Stimulated activated CD4-positive, alpha-beta T cell treated with anti-CD3 and anti-CD28 coated beads, Interleukin-15, amount 100 ng/mL, for 1 hour (primary cell): ENCODE measurements at regions not wholly inside any gene's neighbourhood (a gene's known extent, or its start where the extent isn't known, plus 50 kb on each side); places are given as distances from the start of the nearest gene placed in this dataset.

Experiments
- DNase-seq, 2 donors: peaks; one replicate each; pipeline ENCODE4 v3.0.0-alpha.2; 2020; ENCODE audit warnings: low read depth in 1 of 2, low spot score in 1 of 2

DNA sequence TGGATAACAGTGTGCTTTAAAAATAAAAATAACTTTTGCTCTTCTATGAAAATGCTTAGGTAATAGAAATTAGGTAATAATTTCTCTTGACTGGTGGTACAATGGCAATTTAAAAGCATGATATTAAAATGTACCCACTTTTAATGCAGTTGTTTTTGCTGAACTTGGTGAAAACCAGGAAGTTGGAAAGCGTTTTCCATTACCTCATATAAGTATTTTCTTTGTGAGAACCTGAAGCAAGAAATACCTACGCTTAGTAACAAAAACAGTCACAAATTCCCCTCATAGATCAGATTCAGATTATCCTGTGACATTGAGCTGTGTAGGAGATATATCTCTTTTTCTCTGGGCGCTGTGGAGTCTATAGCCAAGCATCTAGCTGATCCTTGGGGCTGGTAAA is 689.0 kb upstream of the FZD8 start:
- DNase-seq = no peak

DNA sequence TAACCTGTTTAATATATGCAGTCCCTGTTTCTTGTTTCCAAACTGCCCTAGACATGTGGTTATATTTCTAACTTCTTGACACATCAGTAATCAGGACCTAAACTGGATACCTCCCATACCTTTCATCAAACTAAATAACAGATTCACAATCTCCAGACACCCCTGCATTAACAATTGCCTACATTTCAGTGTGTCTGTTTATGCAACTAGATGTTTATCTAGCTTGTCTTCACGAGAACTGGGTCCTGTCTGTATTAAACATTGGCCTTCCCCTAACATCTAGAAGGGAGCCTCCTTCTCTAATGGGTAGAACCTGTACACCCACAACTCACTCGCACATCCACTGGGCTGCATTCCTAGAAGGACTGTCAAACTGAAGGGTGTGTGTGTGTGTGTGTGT is 683.7 kb upstream of the FZD8 start:
- DNase-seq = no peak

DNA sequence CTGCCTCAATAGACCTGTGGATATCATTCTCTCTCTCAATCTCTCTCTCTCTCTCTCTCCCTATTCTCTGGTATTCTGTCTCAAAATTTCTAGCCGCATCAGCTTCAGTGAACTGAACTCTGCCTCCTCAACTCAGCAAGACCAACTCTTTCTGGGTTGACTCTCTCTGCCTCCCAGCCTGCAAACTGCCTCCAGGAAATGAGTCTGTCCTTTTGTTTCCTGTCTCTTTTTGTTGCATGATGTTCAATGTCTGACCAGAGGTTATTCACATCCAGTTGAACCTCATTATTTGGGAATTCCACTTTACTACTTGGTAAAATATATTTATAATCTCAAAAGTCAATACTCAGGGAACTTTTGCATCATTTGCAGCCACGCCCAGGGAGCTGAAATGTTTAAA is 682.7 kb upstream of the FZD8 start:
- DNase-seq = no peak

DNA sequence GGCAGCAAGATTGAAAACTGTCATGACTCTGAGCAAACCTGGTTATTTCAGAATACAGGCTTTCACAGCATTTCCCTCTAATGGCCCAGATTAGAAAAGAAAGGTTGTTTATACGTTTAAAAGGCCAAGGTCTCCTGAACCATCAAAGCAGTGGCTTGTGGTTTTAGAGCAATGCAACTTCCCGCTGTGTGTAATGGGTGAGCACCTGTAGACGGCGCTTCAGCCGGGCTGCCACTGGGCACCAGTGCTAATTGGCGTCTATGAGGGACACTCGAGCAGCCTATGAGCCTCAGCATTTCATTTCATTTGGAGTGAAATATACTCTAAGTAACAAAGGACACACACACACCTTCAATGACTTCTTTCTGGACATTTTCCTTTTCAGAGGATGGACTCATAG is 671.0 kb upstream of the FZD8 start:
- no peak for DNase-seq

DNA sequence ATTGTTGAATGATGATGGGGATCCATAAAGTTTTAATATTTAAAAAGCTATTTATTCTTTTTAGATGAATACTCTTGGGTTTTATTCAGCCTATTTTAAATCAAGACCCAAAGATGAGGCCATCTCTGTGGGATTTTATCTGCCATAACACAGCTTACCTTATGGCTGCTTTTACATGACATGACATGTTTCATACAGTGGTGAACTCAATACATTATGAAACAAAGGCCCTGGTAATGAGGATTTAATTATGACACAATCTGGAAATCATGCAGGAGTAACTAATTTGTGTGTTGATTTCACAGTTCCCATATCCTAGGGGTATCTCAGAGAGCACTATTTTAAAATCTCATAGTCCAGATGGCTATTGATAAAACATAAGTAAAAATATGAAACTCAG is 661.8 kb upstream of the FZD8 start:
- no peak for DNase-seq

DNA sequence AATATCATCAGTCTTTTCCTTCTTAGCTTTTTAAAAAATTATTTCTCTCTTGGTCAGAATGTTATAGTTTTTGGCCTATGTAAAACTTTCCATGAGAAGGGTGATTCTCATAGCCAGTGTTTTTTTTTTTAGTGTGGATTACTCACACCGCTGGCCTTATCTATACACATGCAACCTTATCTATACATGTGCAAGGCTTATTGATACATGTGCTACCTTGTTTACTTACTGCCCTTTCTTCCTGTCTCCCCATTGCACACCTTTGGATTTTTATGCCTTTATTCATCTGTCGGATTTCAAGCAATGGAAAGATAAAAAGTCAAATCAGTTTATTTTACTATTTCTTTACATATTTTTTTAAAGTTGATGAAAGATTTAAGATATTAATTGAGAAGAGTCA is 660.0 kb upstream of the FZD8 start:
- DNase-seq = no peak

DNA sequence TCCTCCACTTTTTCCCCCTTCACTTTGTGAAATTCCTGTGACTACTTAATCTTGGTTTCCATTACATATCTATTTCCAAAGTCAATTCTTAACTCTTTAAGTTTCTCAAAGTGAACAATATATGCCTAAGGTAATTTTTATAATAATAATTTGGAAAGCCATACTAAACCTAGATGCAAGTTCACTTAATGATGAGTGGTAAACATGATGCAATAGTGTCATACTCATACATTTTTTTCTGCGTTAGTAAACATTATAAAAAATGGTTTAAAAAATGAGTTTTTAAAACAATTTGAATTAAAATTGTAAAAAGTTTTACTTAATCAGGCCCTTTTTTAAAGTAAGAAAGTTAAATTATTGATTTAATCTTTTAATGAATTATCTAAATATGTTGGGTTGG is 659.4 kb upstream of the FZD8 start:
- no peak for DNase-seq

DNA sequence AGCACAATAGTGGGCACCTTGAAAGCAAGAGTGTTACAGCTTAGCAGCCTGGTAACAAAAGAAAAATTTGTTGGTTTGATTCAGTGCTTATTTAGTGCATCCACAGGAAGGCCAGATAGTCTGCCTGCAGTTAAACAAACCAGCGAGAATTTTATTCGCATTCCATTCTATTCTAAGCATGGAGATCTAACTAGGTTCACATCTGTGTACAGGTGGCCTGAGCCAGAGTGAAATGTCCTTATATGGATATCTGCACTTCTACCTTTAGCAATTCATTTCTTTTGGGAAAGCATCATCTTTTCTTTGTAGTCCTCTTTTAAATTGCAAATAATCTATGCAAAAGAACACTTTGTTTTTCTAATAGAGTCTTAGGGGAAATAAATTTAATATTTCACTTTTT is 659.0 kb upstream of the FZD8 start:
- DNase-seq = no peak

DNA sequence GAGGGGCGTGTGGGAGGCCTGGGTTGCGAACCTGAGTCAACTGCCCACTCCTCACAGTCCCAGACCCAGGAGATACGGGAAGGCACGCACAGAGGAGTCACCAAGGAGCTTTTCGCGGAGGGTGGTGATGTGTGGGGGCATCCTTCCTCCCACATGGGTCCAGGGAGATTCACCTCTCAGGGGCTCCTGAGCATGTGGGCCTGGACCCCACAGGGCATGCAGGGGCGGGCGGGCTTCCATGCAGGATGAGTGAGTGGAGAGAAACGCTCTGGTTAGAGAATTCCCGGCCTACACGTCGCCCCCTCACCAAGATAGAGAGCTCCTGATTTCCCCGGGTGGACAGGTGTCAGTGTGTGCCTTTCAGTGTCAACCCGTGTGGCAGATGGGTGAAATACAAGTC is 641.7 kb upstream of the FZD8 start:
- no peak for DNase-seq

DNA sequence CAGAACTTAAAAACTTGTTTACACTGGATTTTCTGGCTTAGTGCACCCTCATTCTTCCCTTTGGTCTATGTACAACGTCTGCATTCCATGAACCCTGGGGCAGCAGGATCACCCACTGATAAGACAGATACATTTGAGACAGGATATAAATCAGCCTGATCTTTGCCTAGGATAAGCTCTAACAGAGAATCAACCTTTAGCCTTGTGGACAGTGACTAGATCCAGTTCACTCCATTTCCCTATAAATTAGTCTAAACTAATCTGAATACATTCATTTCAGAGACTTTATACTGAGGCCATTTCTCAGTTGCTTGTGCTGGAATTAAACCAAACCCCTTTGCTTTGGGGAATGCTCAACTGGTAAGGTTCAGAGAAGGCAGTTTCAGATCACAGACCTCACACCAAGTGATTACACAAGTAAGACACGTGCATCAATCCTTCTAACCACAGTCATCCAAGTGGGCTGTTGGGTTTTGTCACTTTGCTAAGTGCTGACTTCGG is 639.8 kb upstream of the FZD8 start:
- no peak for DNase-seq

DNA sequence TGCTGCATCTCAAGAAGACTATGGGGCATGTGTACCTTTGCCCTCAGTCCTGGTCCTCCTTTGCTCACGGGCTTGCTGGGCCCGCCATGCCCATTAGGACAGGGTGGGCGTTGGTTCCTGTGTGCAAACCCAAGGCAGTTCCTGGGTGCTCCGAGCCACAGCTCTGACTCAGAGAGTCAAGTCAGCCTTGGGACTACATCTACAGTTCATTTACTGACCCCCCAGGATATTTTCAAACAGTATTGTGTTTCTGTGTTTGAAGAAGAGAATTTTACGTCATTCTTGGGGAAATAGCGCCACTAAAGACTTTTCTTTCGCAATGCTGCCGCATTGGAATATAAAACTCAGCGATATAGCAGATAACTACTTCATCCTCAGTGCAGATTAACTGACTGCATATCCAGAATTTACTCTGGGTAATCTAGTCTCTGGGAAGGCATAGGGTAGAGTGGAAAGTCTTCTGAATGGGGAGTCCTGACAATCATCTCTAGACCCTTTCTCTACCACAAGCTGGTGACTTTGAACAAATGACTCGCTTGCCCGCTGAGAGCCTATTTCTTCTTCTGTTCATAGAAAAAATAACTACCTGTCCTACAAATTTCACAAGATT is 638.9 kb upstream of the FZD8 start:
- no peak for DNase-seq

DNA sequence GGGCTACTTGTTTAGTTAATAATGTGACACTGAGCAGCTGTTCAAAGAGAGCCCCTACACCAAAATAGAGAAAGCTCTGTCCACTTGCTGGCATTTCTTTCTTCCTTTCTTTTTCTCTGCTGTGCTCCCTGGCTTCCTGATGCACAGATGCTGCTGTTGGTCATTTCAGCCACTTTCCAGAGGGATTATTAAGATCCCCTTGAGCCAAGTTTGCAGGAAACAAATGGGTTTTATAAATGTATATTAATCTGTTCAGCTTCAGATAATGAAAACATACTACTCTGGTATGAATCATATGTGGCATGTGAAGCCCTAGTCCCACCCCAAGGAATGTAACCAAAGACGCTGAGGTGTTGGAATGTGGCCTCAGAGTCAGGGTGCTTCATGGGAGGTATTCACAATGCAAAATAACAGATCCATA is 638.2 kb upstream of the FZD8 start:
- DNase-seq = no peak

DNA sequence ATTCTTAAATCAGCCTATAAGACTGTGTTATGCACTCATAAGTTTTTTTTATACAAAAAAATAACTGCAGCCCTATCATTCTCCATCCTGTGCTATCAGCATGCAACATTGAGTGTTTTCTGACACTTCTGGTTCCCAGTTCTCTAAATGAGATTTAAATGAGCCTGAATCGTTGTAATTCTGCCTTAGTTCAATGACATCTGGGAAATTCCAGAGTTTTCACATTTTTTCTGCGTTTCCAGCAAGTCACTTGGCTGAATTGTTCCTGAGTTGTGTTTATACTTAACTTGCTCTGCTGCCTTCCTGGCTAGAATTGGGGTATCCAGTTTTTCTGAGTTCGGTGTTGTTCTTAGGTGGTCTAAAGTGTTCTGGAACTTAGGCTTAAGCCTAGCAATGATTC is 636.1 kb upstream of the FZD8 start:
- DNase-seq = no peak

DNA sequence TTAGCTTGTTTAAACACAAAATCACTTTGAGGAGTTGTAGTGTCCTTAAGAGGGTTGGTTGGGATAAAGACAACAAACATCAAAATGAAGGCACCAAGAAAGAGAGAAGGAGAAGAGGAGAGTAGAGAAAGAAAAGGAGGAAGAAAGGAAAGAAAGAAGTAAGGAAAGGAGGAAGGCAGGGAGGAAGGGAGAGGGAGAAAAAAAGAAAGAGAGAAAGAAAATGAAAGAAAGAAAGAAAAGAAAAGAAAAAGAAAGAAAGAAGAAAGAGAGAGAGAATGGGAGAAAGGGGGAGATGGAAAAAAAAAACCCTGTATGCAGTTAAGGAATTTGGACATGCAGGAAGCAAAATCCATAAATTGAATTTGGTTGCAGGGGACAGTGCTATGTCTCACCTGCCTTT is 635.4 kb upstream of the FZD8 start:
- DNase-seq = no peak

DNA sequence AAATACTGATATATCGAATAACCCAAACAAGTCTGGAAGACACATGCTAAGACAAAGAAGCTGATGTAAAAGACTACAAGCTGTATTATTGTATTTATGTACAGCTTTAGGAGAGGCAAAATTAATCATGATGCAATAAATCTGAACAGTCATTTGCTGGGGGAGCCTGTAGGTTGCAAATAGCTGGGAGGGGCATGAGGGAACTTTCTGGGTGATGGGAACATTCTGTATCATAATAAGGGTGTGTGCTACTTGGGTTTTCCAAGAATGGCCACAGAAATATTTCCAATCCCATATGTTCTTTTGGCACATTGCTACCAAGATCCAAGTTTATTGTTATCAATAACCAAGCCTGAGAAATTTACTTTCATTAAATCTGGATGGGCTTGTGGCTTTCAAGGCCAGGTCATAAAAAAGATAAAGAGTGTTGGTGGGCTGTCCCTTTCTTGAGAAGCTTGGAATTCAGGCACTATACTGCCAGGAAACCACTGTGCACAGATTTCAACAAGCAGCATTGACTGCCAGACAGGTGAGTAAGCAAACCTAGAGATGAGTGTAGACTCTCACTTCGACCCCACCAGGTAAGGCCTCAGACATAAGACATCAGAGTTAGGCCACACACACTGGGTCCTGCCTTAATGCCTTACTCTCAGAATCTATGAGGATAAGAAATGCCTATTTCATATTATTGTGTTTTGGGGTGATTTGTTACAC is 629.7 kb upstream of the FZD8 start:
- no peak for DNase-seq

DNA sequence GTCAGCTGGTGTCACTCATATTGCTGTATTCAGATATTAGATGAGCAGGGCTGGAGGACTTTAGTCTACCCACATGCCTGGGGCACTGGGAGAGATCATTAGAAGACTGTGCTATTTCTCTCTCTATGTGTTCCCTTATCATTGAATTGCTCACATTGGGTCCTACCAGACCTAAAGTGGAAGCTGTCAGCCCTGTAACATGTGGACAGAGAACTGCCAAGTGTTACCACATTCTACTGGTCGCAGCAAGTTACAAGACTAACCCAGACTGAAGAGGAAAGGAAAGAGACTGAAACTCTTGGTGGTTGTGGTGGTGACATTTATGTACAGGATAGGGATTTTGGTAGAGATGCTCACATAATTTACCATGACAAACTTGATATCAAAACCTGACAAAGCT is 627.1 kb upstream of the FZD8 start:
- no peak for DNase-seq

DNA sequence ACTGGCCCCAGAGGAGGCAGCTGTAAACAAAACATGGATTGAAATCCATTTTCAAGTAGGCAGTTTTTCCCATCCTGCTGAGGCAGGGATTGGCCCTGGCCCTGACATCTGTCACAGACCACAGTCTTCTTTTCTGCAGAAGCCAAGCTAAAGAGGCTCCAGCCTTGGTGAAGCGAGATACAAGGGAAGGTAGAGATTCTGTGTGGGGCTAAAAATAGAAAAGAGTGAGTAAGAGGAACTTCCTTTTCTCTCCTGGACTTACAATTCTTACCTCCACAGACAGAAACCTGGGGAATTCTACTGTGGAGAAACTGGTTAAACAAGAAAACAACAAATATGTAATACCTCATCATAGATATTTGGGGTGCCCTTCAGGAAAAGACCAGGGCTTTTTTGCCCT is 624.8 kb upstream of the FZD8 start:
- no peak for DNase-seq

DNA sequence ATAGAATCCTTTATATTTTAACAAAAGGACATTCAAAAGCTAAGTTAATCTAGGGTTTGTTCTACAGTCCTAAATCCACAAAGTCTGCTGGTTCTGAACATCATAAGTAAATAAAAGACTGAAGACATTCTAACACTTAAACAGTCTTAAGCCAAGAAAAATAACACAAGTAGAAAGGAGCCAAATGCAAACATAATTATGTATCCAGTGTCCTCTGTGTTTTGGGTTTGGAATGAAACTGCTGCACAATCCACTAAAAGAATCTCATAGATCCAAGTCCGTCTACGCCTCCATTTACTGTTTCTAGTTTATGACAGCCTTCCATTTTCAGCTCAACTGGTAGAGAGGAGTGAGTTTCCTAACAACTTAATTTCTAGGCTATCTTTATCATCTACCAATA is 623.6 kb upstream of the FZD8 start:
- no peak for DNase-seq

DNA sequence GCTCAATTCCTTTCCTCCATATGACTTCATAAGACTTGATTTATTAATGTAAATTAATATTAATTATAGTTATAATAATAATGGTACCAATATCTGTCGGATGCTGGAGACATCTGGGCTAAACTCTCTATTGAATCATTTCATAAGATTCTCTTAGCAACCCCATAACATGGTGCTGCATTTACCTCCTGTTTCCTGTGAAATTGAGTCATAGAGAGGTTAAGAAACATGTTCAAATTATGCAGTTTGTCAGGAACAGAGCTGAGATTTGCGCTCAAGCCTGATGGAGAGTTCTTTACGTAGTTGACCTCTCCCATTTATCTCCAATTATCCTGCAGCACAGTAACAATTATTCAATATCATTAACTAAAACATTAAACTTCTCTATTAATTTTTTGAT is 621.8 kb upstream of the FZD8 start:
- DNase-seq = no peak

DNA sequence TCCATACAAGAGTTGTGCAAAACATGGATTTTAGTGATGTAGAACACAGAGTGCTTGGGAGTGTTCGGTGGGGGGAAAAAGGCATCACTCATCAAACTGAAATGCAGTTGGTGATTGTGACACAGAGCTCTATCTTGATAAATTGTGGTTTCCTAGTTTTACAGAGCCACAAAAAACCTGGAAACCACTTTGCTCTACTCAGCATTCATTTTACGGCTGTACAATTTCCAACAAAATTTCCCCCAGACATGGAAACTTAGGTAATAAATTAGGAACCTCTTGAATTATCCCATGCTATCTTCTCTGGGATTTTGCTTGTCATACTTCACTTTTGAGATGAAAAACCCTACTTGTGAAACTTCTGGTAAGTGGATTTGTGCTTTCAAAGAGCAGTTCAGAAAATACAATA is 614.9 kb upstream of the FZD8 start:
- no peak for DNase-seq

DNA sequence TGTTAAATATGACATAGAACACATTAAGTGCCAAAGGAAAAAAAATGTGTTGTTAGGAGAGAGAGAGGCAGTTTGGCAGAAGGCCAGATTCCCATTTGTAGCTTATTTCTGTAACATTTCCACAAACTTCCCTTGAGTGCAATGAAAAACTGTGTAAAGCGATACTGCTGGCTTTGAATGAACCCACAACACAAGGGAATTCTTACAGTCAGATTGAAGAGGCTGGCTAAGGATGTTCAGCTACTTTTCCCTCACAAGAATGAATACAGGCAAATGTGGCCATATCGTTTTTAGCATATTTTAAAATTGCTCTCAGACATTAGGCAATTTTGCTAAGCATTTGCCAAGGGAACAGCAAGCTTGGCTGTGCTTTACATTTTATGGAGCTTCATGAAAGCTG is 614.1 kb upstream of the FZD8 start:
- no peak for DNase-seq

DNA sequence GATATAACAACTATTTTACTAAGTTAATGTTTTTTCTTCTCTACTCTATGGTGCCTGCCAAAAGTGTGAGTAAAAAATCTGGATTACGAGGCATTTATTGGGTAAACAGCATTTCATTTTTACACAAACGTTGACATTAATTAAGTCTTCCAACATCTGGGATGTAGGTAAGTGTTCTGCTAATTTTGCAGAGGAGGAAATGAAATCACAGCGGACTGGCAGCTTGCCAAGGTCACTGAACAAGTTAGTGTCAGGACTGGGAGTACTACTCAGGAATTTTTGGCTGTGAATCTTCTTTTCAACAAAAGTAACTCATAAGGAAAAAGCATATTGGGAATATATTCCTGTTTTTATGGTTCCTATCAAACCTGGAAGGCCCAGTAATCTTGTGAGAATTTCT is 612.1 kb upstream of the FZD8 start:
- no peak for DNase-seq

DNA sequence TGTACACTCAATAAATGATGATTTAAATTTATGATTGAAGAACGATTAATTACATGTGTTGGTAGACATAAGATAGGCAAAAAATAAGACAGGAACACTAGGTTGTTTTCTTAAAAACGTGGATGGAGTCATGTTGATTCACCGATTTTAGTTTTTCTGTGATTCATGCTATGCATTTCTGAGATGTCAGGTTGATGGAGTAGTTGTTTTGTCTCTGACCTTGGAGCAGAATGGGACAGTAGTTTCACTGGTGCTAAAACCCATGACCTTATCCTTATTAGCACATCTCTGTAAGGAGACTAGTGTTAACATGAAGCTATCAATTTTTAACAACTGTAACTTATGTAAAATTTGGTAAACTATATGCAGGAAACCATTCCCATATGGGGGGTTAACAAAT is 611.6 kb upstream of the FZD8 start:
- no peak for DNase-seq
